SIG-M5 treated with dmso at 0.1 percent for 504 hours (cell line): ENCODE measurements at regions not wholly inside any gene's neighbourhood (a gene's known extent, or its start where the extent isn't known, plus 50 kb on each side); places are given as distances from the start of the nearest gene placed in this dataset.
"Not testable (repeated sequence)": the region's sequence is repeated elsewhere in the genome, so short reads cannot be mapped to it uniquely, and the experiment has no call there.

Source experiments
- DNase-seq: peaks from one replicate; lab custom pipeline; 2025; ENCODE audit not compliant: unreplicated experiment; lab: John Stamatoyannopoulos, UW

- no peak for DNase-seq
These were observed 367.7 kb downstream of the PRELID2 start for GRCh38 chr5:145467446-145467845.

DNA sequence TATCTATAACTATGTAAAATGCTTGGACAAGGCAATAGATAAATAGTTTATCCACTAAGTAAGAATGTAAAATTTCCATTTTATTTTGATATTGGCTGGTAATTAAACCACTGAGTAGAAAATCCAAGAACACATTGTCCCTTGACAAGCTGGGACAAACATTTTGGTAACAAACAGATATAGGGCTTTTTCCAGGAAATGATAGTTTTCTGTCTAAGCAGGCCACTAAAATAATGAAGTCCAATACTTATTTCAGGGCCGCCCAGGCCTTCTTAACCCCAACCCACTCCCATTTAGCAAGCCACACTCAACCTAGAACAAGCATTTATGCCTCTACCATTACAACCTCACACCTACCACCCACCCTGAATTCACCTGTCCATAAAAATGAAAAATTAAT, 368.6 kb downstream of the PRELID2 start:
- DNase-seq, result no peak

DNA sequence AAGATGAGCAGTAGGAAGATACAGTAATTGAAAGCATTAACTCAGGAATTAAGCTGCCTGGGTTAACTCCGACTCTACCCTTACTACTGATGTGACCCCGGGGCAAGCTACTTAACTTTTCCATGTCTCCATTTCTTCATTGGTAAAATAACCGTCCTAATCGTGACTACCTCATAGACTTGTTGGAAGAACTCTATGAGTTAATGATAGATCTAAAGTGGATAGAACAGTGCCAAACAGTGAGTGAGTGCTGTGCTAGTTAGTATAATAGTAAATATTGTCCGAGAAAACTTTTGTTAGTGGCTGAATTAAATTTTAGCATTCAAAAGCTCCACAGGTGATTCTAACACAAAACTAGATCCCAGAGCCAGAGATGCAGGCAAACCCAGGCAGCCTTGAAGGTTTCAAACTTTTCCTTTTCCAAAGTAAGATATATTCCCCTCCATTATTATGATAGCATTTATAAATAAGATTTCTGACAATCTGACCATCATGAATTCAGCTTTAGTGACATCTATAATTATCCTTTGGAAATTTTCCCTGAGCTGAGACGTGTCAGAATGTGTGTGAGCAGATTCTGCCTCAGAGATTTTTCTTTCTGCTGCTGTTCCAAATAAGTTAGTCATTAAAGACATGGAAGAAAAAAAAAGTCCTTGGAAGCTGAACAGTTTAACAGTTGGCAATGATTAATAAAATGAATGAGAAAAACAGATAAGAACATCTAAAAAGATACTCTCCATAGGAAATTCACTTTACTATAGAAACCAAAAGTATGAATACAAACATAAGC, 369.5 kb downstream of the PRELID2 start:
- DNase-seq, result no peak

DNA sequence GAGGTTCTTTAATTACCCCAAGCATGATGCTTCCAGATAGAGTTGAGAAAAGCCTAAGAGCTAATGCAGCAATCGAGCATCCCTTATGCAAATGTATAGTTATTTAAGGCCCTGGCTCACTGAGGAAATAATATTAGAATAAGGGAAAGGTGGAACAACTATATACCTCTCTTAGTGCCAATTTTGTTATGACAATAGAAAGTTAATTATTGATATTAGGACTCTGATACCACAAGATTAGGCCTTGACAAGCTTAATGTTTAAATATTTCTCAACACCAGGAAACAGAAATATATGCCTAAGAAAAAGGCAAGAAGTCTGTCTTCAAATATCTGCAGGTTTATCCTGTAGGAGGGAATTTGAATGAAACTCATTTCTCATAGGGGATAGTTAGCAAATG, 371.0 kb downstream of the PRELID2 start:
- DNase-seq, result no peak

DNA sequence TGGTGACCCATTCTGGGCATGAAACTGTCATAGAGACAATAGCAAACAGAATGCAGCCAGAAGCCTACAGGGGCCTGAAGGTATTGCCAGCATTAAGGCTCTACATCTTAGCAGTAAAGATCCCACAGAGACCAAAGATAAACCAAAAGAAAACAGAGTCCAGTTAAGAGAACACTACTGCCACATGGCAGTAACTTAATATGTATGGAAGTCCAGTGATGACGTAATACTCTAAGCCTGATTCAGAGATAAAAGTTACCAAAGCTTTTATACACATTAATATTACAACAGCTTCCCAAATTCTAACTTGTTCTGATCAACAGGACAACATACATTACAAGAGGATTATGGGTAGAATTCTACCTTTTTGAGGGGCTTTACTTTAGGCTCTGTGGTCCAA, 371.5 kb downstream of the PRELID2 start:
- no peak for DNase-seq

- DNase-seq, result no peak
These were observed 372.6 kb downstream of the PRELID2 start for GRCh38 chr5:145462525-145462924.

DNA sequence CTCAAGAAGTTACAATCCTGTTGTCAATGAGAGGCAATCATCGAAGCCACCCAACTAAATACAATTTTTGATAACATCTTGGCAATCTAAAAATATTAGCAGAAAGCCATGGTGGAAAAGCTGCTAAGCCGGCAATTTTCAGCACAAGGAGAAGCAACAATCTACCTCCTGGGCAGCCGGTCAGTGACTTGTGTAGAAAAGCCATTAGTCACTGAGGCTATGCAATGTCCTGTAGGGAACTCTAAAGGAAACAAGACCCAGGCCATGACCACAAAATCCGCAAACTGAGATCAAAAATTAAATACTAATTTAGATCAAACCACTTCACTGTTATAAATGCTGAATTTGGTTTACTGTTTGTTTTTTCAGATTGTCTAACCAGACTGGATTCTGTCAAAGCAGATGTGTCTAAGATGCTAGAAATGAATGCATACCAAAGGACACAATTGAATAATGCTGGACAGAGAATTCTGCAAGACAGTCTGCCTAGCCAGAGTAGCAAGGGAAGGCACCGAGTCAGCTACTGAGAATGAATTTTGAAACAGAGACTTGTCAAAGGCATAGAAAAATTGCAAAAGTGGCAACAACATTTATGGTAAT, 384.8 kb downstream of the PRELID2 start:
- no peak for DNase-seq

GRCh38 chr5:145449794-145450193, 385.3 kb downstream of the PRELID2 start:
- DNase-seq, result no peak

DNA sequence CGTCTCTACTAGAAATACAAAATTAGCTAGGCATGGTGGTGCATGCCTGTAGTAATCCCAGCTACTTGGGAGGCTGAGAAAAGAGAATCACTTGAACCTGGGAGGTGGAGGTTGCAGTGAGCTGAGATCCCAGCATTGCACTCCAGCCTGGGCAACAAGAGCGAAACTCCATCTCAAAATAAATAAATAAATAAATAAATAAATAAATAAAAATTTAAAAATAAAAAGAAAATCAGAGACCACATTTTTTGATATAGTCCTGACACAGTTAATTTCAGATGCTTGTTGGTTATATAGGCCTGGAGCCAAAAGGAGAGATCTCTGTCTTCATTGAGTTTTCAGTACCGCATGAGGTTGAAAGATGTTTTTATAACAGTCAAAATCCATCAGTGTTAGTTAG, 388.3 kb downstream of the PRELID2 start:
- DNase-seq, result not testable (repeated sequence)

GRCh38 chr5:145446412-145446811, 388.7 kb downstream of the PRELID2 start:
- DNase-seq, result no peak

DNA sequence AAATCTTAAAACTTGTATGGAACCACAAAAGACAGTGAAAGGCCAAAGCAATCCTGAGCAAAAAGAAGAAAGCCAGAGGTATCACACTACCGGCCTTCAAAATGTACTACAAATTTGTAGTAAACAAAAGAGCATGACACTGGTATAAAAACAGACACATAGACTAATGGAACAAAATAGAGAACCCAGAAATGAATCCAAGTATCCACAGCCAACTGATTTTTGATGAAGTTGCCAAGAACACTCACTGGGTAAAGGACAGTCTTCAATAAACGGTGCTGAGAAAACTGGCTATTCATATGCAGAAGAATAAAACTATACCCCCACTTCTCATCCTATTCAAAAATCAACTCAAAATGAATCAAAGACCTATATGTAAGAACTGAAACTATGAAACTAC, 390.1 kb downstream of the PRELID2 start:
- DNase-seq, result no peak

GRCh38 chr5:145443964-145444363, 391.2 kb downstream of the PRELID2 start:
- no peak for DNase-seq

GRCh38 chr5:145443366-145443765, 391.8 kb downstream of the PRELID2 start:
- no peak for DNase-seq

DNA sequence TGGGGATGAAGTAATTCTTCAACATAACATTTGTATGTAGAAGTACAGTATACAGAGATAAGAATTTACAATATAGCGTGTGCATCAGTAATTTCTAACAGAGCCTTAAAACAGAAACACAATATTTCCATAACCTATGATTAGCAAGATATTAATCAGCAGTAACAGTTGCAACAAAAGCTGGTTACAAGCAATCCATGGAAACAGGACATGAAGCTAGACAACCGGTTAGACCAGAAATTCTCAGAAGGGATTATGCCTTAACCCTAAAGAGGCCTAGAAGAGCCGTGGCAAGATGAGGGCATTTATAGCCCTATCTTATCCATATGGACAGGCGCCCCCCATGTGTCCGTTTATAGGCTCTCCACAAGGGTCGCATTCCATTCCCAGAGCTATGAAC, 392.5 kb downstream of the PRELID2 start:
- DNase-seq, result not testable (repeated sequence)

DNA sequence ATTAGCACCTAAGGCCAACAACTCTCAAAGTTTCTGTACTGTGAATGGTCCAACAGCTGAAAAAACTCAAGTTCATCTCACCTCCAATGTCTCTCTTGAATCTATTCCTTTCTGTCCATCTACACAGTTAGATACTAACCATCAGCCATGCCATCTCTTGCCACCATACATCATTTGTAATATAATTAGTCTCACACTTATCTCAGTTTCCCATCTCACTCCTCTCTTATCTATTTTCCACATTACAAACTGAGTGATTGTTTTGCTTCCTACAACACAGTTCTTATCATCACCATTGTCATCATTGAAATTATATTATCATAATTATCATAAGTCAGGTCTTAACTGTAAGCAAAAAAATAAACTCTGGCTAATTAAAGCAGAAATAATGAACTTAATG, 393.9 kb downstream of the PRELID2 start:
- DNase-seq, result no peak

- DNase-seq, result no peak
These were observed 397.5 kb downstream of the PRELID2 start for GRCh38 chr5:145437627-145438026.

DNA sequence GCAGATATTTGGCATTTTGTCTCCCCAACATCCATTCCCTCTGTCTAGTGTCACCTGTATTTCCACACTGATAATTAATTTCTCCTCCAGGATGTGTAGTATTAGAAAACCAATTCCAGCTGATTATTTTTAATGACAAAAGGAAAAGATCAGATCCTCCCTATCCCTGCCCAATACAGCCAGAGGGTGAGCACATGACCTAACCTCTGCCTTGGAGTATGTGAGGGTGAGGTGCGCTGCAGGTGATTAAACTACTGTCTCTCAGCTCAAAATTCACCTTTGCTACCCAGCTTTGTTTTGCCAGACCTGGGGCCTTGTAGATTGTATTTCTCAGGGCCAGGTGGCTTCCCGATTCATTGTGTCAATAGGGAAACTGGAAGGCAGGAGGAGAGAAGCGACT, 402.1 kb downstream of the PRELID2 start:
- DNase-seq, result no peak

DNA sequence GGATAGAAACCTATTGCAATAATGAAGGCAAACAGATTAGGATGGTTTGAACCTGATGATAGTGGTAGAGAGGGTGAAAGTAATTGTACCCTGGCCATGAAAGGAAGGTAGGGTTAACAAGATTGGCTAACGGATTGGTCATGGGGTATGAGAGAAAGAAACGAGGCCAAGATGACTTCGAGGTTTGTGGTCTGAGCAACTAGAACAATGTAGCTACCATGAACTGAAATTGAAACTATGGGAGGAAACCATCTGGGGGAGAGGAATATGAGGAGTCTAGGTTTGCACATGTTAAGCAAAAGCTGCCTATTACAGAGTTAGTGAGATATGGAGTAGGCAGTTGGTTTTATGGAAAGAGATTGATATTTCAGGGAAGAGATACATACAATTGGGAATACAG, 406.0 kb downstream of the PRELID2 start:
- no peak for DNase-seq

DNA sequence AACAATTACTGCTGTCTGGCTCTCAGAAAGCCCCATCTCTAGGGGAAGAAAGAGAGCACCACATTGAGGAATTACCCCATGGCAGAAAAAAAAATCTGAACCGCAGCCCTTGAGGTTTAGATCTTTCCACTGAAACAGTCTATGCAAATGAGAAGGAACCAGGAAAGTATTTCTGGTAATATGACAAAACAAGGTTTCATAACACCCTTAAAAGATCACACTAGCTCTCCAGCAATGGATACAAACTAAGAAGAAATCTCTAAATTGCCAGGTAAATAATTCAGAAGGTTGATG, 427.1 kb downstream of the PRELID2 start:
- no peak for DNase-seq

DNA sequence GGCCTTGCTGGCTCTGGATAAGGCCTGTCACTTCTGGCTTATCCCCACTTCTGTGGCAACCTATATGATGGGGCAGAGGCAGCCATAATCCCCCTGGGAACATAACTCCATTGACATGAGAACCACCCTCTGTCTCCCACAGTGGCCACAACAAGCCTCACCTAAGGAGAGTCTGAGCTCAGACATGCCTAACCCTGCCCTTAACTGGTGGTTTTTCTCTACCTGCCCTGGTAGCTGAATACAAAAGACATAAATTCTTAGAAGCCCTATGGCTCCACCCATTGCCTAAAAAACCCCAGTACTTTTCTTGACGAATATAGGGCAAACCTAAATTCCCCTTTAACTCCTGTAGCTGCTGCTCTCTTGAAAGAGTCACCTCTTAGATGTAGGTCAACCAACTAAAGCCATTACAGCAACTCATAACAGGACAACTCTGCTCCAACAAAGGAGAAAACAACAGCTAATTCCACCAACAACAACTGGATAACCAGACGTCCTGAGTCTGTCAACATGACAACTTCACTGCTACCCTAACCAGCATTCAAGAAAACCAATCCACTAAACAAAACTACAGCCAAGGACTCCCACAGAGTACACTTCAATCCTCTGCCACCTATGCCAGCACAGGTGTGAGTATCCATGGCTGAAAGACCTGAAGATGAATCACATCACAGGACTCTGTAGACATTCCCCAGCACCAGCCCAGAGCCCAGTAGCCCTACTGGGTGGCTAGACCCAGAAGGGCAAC, 427.7 kb downstream of the PRELID2 start:
- DNase-seq, result no peak

- DNase-seq, result no peak
These were observed 431.1 kb downstream of the PRELID2 start for GRCh38 chr5:145403992-145404391.

GRCh38 chr5:145396888-145397287, 438.3 kb downstream of the PRELID2 start:
- no peak for DNase-seq
